ENCODE measurements at regions not wholly inside any gene's neighbourhood (a gene's known extent, or its start where the extent isn't known, plus 50 kb on each side); places are given as distances from the start of the nearest gene placed in this dataset.
A peak's percentile ranks its signal among the peaks of the same experiment; 100 is the strongest.

DNA sequence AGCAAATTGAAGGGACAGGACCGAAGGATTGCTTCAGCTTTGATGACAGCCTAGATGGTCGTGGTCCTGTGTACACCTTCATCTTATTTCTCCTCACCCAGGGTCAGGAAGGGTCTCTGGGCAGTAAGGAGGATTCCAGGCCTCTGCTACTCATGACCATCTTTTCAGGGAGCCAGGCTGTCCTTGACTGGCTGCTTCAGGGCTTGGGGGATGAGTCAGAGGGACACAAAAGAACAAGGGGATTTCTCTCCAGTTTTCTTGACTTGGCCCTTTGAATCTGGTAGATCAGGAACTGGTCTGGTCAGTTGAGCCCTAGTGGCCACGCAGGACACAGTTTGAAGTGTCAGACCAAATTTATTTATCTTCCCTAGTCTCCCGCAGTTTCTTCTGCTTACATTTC is 402.1 kb upstream of the CHD6 start:
- no peak for DNase-seq (ENCODE audit: low spot score)

- no peak for DNase-seq (ENCODE audit: low spot score)
Measured at GRCh38 chr20:42018979-42019378, 400.8 kb upstream of the CHD6 start.

GRCh38 chr20:42010090-42010489 is 391.9 kb upstream of the CHD6 start:
- no peak for DNase-seq (ENCODE audit: low spot score)

- DNase-seq (ENCODE audit: low spot score), result no peak
Measured at GRCh38 chr20:42007251-42007650, 389.1 kb upstream of the CHD6 start.

DNA sequence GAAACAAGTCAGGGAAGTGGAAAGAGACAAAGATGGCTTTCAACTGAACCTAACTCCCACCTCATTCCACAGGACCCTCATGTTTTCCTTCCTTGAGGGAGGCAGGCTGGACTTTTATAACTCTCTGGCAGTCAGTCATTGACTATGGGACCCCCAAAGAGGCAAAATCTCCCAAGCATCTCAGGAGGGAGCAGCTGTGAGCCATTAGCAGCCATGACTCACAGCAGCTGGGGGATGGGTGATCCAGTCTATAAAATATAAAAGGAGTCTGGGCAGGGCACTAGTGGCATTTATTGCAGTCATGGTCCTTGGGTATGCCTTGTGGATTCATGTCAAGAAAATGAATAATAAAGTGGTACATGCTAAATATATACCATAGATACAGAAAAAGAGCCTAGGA is 387.0 kb upstream of the CHD6 start:
- DNase-seq (ENCODE audit: low spot score), result no peak

- no peak for DNase-seq (ENCODE audit: low spot score)
Measured at GRCh38 chr20:42003380-42003779, 385.2 kb upstream of the CHD6 start.

- DNase-seq (ENCODE audit: low spot score), result no peak
Measured at GRCh38 chr20:41998539-41999341, 380.6 kb upstream of the CHD6 start.

DNA sequence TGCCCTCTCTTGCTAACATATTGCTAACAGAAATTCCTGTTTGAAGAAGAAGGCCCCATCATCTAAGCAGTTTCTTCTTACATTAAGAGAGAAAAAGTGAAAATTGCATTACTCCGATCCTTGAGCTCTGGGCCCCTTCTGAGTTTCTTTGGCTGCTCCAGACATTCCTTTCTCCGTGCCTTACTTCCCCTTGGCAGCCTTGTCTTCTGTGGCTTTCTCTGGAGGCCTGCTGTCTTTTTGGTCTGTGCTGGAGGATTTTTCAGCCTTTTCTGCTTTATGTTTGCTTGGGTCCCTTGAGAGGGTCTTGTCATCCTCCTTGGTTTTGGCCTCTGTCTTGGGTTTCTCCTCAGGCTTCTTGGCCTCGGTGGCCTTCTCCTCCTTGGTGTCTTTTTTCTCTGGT is 378.8 kb upstream of the CHD6 start:
- no peak for DNase-seq (ENCODE audit: low spot score)

- DNase-seq (ENCODE audit: low spot score), result no peak
Measured at GRCh38 chr20:41992481-41992880, 374.3 kb upstream of the CHD6 start.

DNA sequence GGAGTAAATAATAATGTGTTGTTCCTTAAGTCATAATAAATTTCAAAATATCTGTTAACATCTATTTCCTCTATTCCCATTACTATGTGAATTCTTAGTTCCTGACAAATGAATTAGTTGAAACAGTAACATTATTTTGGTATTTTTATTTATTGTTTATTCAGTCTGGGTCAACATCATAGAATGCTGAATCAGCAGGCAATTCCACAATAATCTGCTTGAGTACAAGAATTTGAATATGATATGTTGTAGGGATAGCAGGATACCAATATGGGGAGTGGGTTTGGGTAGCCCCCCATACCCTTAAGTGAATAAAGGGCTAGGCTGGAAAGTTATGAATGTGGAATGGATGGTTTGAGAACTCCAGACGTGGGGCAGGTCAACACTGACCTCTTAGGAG is 373.2 kb upstream of the CHD6 start:
- no peak for DNase-seq (ENCODE audit: low spot score)

DNA sequence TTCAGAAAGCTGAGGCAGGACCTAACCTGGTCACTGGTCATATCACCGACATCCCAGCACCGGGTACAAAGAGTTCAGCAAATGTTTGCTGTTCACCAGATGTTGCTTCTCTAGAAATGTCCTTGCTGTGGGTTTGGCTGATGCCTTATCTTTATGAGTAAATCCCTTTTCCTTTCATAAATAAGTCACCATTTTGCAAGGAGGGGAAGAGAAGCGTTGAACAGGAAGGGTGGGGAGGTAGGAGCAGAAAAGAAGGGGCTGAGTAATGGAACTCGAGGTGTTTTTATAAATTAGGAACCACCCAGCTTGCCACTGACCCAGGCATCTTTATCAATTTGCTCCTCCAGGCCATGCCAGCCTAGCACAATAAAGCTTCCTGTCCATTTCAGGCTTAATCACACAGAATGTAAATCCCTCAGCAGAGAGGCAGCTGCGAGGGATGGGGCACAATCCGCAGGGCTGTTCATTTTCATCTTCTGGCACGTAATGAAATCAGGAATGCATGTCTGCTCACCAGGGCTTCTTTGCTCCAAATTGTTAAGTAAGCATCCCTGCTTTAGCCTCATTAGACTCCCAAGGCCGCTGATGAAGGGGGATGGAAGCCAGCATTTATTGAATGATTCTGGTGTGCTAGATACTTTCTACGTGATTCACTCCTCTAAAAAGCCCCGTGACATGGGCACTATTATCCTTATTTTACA is 371.9 kb upstream of the CHD6 start:
- DNase-seq (ENCODE audit: low spot score), result no peak

- DNase-seq (ENCODE audit: low spot score), result no peak
Measured at GRCh38 chr20:41989039-41989679, 371.0 kb upstream of the CHD6 start.

GRCh38 chr20:41984031-41984430 is 365.9 kb upstream of the CHD6 start:
- DNase-seq (ENCODE audit: low spot score), result no peak

- DNase-seq (ENCODE audit: low spot score), result no peak
Measured at GRCh38 chr20:41983159-41983558, 365.0 kb upstream of the CHD6 start.

GRCh38 chr20:41981746-41982145 is 363.6 kb upstream of the CHD6 start:
- no peak for DNase-seq (ENCODE audit: low spot score)

GRCh38 chr20:41978875-41979274 is 360.7 kb upstream of the CHD6 start:
- no peak for DNase-seq (ENCODE audit: low spot score)

- no peak for DNase-seq (ENCODE audit: low spot score)
Measured at GRCh38 chr20:41978246-41978790, 360.1 kb upstream of the CHD6 start.

DNA sequence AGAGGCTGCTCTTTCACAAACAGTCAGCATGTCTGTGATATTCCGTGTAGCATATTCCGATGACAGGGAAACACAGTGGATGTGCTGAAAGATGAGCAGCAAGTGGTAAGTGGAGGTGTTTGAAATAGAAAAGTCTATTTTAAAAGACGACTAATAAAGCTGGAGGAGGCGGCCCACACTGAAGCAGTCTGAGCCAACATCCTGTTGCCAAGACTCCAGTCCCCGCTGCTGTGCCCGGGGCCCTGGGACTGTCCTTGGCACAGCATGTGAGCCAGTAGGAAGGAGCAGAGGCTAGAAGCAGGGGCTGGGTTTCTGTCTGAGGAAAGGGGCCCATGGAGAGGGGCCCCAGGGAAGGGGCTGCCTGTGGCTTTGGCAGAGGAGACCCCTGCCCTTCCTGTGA is 351.5 kb upstream of the CHD6 start:
- DNase-seq (ENCODE audit: low spot score), result no peak

GRCh38 chr20:41960166-41960565 is 342.0 kb upstream of the CHD6 start:
- DNase-seq (ENCODE audit: low spot score), result no peak

DNA sequence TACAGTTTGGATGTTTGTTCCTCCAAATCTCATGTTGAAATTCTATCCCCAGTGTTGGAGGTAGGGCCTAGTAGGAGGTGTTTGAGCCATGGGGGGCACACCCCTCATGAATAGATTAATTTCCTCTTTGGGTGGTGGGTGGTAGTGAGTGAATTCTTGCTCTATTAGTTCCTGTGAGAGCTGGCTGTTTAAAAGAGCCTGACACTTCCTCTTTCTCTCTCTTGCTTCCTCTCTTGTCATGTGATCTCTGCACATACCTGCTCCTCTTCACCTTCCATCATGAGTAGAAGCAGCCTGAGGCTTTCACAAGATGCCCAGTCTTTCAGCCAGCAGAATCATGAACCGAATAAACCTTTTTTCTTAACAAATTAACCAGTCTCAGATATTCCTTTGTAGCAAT is 340.2 kb upstream of the CHD6 start:
- DNase-seq (ENCODE audit: low spot score), result no peak

GRCh38 chr20:41956338-41957074 is 338.3 kb upstream of the CHD6 start:
- DNase-seq (ENCODE audit: low spot score), result peak; percentile 45

GRCh38 chr20:41952166-41952565 is 334.0 kb upstream of the CHD6 start:
- DNase-seq (ENCODE audit: low spot score), result no peak
